Natural killer cell treated with Interleukin-12 subunit alpha and Interleukin-12 subunit beta and Interleukin-15 and Interleukin-18, amount 100 ng/mL, for 72 hours (primary cell): ENCODE measurements at regions not wholly inside any gene's neighbourhood (a gene's known extent, or its start where the extent isn't known, plus 50 kb on each side); places are given as distances from the start of the nearest gene placed in this dataset.
"Not testable (repeated sequence)": the region's sequence is repeated elsewhere in the genome, so short reads cannot be mapped to it uniquely, and the experiment has no call there.

ENCODE experiments used
- ATAC-seq, 2 donors: fragments of 150-1000 bp; cut with Tn5 transposase in 1 of 2; sonication (Bioruptor Pico), chemical (Tn5 transposase) in 1 of 2; 2 replicates each; pipeline ENCODE4 v1.10.0; 2021
- DNase-seq: peaks from one replicate; pipeline ENCODE4 v3.0.0; 2022; ENCODE audit warnings: low spot score
- H3K27ac Mint-ChIP-seq, 2 donors: 1 replicate in 1 of 2; 2 replicates in 1 of 2; pipeline ENCODE4 v1.8.0; 2022; ENCODE audit warnings: mixed read lengths in 2 of 2, mild to moderate bottlenecking in 1 of 2, moderate library complexity in 1 of 2
- H3K27me3 Mint-ChIP-seq, 2 donors: 1 replicate in 1 of 2; 2 replicates in 1 of 2; pipeline ENCODE4 v1.8.0; 2022; ENCODE audit warnings: mixed read lengths in 2 of 2
- H3K36me3 Mint-ChIP-seq: one replicate; pipeline ENCODE4 v1.8.0; 2022; ENCODE audit warnings: mixed read lengths
- H3K4me1 Mint-ChIP-seq, 2 donors: 1 replicate in 1 of 2; 2 replicates in 1 of 2; pipeline ENCODE4 v1.8.0; 2022; ENCODE audit warnings: low read depth in 2 of 2, mixed read lengths in 2 of 2, mild to moderate bottlenecking in 1 of 2
- H3K4me3 Mint-ChIP-seq: one replicate; pipeline ENCODE4 v1.8.0; 2022; ENCODE audit warnings: mixed read lengths
- H3K9me3 Mint-ChIP-seq: 2 replicates; pipeline ENCODE4 v1.8.0; 2022; ENCODE audit warnings: mixed read lengths

DNA sequence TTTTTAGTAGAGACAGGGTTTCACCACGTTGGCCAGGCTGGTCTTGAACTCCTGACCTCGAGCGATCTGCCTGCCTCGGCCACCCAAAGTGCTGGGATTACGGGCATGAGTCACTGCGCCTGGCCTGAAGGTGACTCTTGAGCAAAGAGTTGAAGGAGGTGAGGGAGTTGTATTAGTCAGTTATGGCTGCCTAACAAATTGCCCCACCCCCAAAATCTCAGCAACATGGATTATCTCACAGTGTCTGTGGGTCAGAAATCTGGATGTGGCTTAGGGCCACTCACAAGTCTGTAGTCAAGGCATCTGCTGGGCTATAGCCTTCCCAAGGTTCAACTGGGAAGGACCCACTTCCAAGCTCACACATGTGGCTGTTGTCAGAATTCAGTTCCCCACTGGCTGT lies 52.8 kb upstream of the ADGRE5 start:
- H3K36me3 Mint-ChIP-seq: no peaks in the 10 kb centered on the region
- no peak for DNase-seq
- H3K9me3 Mint-ChIP-seq: no peaks in the 10 kb centered on the region
- H3K27me3 Mint-ChIP-seq: no peaks in the 10 kb centered on the region
- ATAC-seq: no peak
- H3K4me1 Mint-ChIP-seq: no peaks in the 10 kb centered on the region
- H3K4me3 Mint-ChIP-seq: no peak overlapping the region
- no peak overlapping the region for H3K27ac Mint-ChIP-seq

DNA sequence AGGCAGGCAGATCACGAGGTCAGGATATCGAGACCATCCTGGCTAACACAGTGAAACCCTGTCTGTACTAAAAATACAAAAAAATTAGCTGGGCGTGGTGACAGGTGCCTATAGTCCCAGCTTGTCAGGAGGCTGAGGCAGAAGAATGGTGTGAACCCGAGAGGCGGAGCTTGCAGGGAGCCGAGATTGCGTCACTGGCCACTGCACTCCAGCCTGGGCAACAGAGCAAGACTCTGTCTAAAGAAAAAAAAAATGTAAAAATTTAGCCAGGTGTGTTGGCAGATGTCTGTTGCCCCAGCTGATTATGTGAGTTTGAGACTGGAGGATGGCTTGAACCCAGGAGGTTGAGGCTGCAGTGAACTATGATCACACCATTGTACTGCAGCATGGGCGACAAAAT lies 54.2 kb upstream of the ADGRE5 start:
- H3K4me1 Mint-ChIP-seq, DNase-seq, H3K27me3 Mint-ChIP-seq, H3K9me3 Mint-ChIP-seq, H3K36me3 Mint-ChIP-seq, H3K4me3 Mint-ChIP-seq, ATAC-seq, H3K27ac Mint-ChIP-seq: not testable (repeated sequence)

DNA sequence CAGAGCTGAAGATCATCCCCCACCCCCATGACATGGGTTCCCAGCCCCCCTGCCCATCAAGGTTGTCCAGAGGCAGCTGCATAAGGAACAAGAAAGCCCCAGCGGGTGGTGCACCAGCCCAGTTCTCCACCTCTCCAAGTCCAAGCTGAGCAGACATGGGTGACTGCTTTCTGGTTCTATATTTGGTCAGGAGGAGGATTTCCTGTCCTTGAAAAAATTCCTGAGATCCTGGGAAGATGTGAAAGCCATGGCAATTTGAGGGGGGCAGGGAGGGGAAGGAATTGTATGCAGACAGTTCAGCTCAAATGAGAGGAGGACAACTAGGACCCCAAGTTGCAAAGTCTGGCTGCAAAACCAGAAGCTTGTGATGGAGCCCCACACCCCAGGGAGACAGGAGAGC lies 55.4 kb upstream of the ADGRE5 start:
- Mint-ChIP-seq H3K4me1 (no peaks in the 10 kb centered on the region), H3K27me3 (no peaks in the 10 kb centered on the region), H3K27ac (no peak overlapping the region), H3K36me3 (no peaks in the 10 kb centered on the region), H3K9me3 (no peaks in the 10 kb centered on the region), H3K4me3 (no peak overlapping the region)
- ATAC-seq (no peak), DNase-seq (no peak)

DNA sequence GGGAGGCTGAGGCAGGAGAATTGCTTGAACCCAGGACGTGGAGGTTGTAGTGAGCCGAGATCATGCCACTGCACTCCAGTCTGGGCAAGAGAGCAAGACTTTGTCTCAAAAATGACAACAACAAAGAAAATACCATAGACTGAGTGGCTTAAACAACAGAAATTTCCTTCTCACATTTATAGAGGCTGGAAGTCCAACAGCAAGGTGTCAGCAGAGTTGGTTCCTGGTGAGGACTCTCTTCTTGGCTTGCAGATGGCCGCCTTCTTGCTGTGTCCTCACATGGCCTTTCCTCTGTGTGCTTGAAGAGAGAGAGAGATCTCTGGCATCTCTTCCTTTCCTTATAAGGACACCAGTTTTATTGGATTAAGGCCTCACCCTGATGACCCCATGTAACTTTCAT lies 56.1 kb upstream of the ADGRE5 start:
- no peak overlapping the region for H3K4me3 Mint-ChIP-seq
- H3K9me3 Mint-ChIP-seq: no peaks in the 10 kb centered on the region
- no peak for DNase-seq
- H3K27me3 Mint-ChIP-seq: no peaks in the 10 kb centered on the region
- peaks cover 0 to under 1% of the 10 kb centered on the region in 2 donors for H3K4me1 Mint-ChIP-seq
- no peaks in the 10 kb centered on the region for H3K36me3 Mint-ChIP-seq
- no peak overlapping the region for H3K27ac Mint-ChIP-seq
- ATAC-seq: no peak

DNA sequence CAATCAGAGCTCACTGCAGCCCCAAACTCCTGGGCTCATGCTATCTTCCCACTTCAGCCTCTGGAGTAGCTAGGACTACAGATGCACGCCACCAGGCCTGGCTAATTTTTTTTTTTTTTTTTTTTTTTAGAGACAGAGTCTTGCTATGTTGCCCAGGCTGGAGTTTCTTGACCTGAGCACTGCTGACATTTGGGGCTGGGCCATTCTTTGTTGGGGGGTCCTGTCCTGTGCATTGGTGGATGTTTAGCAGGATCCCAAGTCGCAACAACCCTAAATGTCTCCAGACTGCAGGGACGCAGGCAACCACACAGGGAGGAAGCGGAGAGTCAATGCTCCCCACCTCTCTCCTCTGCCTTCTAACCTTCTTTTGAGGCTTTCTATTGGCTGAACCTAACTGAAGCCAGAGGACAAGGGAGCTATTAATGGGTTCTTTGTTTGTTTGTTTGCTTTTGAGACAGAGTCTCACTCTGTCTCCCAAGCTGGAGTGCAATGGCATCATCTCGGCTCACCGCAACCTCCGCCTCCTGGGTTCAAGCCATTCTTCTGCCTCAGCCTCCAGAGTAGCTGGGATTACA lies 58.3 kb upstream of the ADGRE5 start:
- no peaks in the 10 kb centered on the region for H3K27me3 Mint-ChIP-seq
- peaks cover 0 to 5% of the 10 kb centered on the region in 2 donors for H3K4me1 Mint-ChIP-seq
- no peaks in the 10 kb centered on the region for H3K9me3 Mint-ChIP-seq
- no peak for ATAC-seq
- no peak overlapping the region for H3K4me3 Mint-ChIP-seq
- DNase-seq: no peak
- H3K27ac Mint-ChIP-seq: no peak overlapping the region
- no peaks in the 10 kb centered on the region for H3K36me3 Mint-ChIP-seq

DNA sequence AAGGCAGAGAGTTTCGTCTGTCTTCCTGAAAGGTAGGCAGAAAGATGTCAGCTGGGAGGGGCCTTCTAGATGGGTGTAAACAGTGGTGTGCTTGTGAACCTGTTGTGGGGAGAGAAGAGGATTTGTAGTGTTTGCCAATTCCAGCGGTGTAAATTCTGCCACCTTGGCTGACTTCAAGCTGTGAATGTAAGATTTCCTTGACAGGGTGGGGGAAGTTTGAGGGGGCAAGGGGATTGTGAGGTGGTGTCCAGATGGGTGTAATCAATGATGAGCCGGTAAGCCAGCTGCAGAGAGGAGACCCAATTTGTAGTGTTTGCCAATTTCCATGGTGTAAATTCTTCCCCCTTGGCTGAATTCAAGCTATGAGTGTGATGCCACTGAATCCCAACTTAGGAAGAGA lies 61.0 kb upstream of the ADGRE5 start:
- no peak for ATAC-seq
- no peak overlapping the region for H3K27ac Mint-ChIP-seq
- no peak overlapping the region for H3K4me3 Mint-ChIP-seq
- H3K36me3 Mint-ChIP-seq: no peaks in the 10 kb centered on the region
- DNase-seq: no peak
- peaks cover 0 to 5% of the 10 kb centered on the region in 2 donors for H3K4me1 Mint-ChIP-seq
- no peaks in the 10 kb centered on the region for H3K9me3 Mint-ChIP-seq
- no peaks in the 10 kb centered on the region for H3K27me3 Mint-ChIP-seq

DNA sequence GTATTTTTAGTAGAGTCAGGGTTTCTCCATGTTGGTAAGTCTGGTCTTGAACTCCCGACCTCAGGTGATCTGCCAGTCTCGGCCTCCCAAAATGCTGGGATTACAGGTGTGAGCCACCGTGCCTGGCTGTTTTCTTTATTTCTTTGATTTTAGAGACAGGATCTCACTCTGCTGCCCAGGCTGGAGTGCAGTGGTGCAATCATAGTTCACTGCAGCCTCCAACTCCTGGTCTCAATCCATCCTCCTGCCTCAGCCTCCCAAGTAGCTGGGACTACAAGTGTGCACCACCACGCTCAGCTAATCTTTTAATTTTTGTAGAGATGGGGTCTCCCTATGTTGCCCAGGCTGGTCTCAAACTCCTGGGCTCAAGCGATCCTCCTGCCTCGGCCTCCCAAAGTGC lies 61.5 kb upstream of the ADGRE5 start:
- not testable (repeated sequence) for H3K4me1 Mint-ChIP-seq, H3K4me3 Mint-ChIP-seq, DNase-seq, H3K27ac Mint-ChIP-seq, H3K36me3 Mint-ChIP-seq, H3K27me3 Mint-ChIP-seq, H3K9me3 Mint-ChIP-seq, ATAC-seq

DNA sequence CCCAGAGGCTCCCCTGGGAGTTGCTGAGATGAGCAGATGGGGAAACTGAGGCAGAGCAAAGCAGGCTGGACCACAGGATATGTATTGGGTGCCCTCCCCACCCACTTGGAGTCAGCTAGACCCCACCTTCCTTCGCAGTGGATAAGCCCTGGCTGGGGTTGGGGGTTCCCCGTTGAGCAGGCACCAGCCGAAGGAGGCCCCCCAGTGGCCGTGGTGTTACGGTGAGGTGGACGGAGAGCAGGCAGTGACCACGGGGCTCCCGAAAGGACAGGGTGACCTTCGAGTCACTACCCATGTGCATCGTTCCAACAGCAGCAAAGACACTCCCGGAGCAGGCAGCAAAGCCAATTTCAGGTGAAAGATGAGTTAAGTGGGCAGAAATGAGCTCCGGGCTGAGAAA lies 62.4 kb upstream of the ADGRE5 start:
- ATAC-seq (peak in 1 of 2 donors; percentile 59), DNase-seq (no peak)
- H3K27ac Mint-ChIP-seq: no peak overlapping the region
- peaks cover 6 to 8% of the 10 kb centered on the region in 2 donors for H3K4me1 Mint-ChIP-seq
- no peaks in the 10 kb centered on the region for H3K36me3 Mint-ChIP-seq
- no peak overlapping the region for H3K4me3 Mint-ChIP-seq
- peaks cover 3 to 7% of the 10 kb centered on the region in 2 donors for H3K27me3 Mint-ChIP-seq
- no peaks in the 10 kb centered on the region for H3K9me3 Mint-ChIP-seq

DNA sequence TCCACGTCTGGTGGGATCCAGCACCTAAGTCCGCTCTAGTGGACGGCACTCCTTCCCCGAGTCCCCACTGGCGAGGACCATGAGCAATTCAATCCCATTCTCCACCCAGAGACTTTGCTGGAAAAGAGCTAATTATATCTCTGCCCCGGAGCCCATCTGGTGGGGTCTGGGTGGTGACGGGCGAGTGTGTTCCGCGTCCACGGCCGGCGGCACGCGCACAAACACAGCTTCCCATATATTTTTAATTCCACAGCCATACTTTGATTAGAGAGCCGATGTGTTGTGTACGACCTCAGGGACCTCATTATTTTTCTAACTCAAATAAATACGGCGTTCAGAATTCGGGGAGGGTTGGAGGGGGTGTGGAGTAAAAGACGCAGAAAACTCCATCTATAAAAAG lies 64.1 kb upstream of the ADGRE5 start:
- no peak overlapping the region for H3K4me3 Mint-ChIP-seq
- H3K9me3 Mint-ChIP-seq: no peaks in the 10 kb centered on the region
- ATAC-seq: no peak
- DNase-seq: no peak
- no peaks in the 10 kb centered on the region for H3K36me3 Mint-ChIP-seq
- peaks cover 6 to 8% of the 10 kb centered on the region in 2 donors for H3K4me1 Mint-ChIP-seq
- no peak overlapping the region for H3K27ac Mint-ChIP-seq
- H3K27me3 Mint-ChIP-seq: peaks cover 3 to 8% of the 10 kb centered on the region in 2 donors

DNA sequence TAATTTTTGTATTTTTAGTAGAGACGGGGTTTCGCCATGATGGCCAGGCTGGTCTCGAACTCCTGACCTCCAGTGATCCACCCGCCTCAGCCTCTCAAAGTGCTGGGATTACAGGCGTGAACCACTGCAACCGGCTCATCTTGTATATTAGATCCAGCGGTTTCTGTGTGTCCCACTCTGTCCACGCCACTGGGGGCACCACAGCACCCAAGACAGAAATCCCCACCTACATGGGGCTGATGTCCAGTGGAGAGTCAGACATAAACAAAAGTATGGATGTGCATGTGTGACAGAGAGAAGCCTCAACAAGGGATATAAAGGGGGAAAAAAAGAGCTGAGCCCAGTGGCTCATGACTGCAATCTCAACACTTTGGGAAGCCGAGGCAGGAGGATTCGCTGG lies 65.8 kb upstream of the ADGRE5 start:
- no peak for DNase-seq
- no peak for ATAC-seq
- Mint-ChIP-seq H3K27ac (no peak overlapping the region), H3K4me3 (no peak overlapping the region), H3K27me3 (peaks cover 6 to 8% of the 10 kb centered on the region in 2 donors), H3K9me3 (no peaks in the 10 kb centered on the region), H3K4me1 (peaks cover 7 to 9% of the 10 kb centered on the region in 2 donors), H3K36me3 (no peaks in the 10 kb centered on the region)

DNA sequence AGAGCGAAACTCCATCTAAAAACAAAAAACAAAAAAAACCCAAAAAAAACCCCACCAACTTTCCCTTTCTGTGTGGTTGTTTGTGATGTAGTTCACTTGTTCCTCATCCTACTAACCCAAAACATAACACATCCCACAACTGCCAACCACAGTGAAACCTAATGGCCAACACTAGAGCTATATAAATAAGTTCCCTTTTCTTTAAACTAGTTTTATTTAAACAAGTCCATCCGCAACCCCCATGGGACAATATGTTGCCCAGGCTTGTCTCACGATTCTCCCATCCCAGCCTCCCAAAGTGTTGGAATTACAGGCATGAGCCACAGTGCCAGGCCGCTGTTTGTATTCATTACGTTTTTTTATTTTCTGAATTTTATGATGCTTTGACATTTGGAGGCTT lies 71.2 kb upstream of the ADGRE5 start:
- Mint-ChIP-seq H3K27ac (peak overlapping the region; percentile 16 to 33), H3K27me3 (peaks cover 8 to 11% of the 10 kb centered on the region in 2 donors), H3K36me3 (no peaks in the 10 kb centered on the region), H3K4me1 (peaks cover 19 to 23% of the 10 kb centered on the region in 2 donors), H3K9me3 (no peaks in the 10 kb centered on the region), H3K4me3 (peak overlapping the region; percentile 36)
- peak; percentile 79 to 87 for ATAC-seq
- DNase-seq: no peak

DNA sequence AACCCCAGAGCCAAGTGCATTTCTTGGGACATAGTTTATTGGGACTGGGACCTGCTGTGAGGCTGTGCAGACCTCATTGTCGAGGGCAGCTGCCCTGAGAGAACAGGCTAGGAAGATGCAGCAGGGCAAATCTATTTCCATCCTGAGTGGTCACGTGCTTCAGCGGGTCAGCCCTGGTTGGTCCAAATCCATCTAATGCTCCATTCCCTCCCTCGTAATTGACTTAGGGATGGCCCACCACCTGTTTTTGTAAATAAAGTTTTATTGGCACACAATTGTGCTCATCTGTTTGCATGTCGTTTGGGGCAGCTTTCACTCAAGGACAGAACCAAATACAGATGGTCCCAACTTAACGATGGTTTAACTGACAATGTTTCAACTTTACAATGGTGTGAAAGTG lies 75.5 kb upstream of the ADGRE5 start:
- H3K9me3 Mint-ChIP-seq: no peaks in the 10 kb centered on the region
- no peak for DNase-seq
- peaks cover 0 to 16% of the 10 kb centered on the region in 2 donors for H3K27me3 Mint-ChIP-seq
- ATAC-seq: no peak
- H3K36me3 Mint-ChIP-seq: no peaks in the 10 kb centered on the region
- H3K4me1 Mint-ChIP-seq: peaks cover 13 to 20% of the 10 kb centered on the region in 2 donors
- no peak overlapping the region for H3K4me3 Mint-ChIP-seq
- H3K27ac Mint-ChIP-seq: no peak overlapping the region

DNA sequence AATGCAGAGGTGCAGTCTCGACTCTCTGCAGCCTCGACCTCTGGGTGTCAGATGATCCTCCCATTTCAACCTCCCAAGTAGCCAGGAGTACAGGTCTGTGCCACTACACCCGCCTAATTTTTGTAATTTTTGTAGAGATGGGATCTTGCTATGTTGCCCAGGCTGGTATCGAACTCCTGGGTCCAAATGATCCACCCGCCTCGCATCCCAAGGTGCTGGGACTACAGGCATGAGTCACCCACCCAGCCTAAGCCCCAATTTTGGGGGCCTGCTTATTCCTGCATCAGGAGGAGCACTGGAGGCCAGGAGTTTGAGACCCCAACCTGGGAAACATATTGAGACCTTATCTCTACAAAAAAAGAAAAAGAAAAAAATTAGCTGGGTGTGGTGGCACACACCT lies 80.1 kb upstream of the ADGRE5 start:
- Mint-ChIP-seq H3K4me3 (no peak overlapping the region), H3K27me3 (peaks cover 0 to 11% of the 10 kb centered on the region in 2 donors), H3K9me3 (no peaks in the 10 kb centered on the region), H3K36me3 (no peaks in the 10 kb centered on the region), H3K4me1 (no peaks in the 10 kb centered on the region), H3K27ac (no peak overlapping the region)
- DNase-seq (no peak), ATAC-seq (no peak)

DNA sequence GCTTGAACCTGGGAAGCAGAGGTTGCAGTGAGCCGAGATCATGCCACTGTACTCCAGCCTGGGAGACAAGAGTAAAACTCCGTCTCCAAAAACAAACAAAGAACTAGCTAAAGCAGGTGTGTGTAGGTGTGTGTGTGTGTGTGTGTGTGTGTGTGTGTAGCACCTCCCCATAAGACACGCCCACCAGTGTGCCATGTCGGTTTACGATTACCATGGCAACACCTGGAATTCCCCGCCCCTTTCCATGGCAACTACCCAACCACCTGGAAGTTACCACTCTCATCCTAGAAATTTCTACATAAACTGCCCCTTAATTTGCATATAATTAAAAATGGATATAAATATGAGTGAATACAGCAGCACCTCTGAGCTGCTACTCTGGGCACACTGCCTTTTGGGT lies 80.9 kb upstream of the ADGRE5 start:
- no peaks in the 10 kb centered on the region for H3K36me3 Mint-ChIP-seq
- H3K27ac Mint-ChIP-seq: no peak overlapping the region
- ATAC-seq: no peak
- no peaks in the 10 kb centered on the region for H3K9me3 Mint-ChIP-seq
- no peak for DNase-seq
- H3K4me1 Mint-ChIP-seq: no peaks in the 10 kb centered on the region
- H3K4me3 Mint-ChIP-seq: no peak overlapping the region
- H3K27me3 Mint-ChIP-seq: peaks cover 0 to 11% of the 10 kb centered on the region in 2 donors

DNA sequence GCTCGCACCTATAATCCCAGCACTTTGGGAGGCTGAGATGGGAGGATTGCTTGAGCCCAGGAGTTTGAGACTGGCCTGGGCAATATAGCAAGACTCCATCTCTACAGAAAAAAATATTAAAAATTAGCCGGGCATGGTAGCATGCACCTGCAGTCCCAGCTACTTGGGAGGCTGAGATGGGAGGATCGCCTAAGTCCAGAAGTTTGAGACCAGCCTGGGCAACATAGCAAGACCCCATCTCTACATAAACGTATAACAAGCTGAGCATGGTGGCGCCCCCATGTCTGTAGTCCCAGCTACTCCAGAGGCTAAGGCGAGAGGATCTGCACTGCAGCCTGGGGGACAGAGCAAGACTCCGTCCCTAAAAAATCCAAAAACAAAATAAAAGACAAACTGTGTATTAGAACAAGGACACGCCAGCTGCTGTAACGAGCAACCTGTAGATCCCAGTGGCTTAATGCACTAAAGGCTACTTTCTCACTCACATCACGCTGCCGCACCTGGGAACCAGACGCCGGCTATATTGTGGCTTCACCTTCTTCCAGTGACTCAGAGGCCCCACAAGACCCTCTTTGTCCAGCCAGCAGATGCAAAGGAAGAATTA lies 81.9 kb upstream of the ADGRE5 start:
- H3K4me1 Mint-ChIP-seq, H3K27ac Mint-ChIP-seq, DNase-seq, H3K9me3 Mint-ChIP-seq, ATAC-seq, H3K36me3 Mint-ChIP-seq, H3K27me3 Mint-ChIP-seq, H3K4me3 Mint-ChIP-seq: not testable (repeated sequence)
